Left colon (tissue), 2 donors: ENCODE measurements at regions not wholly inside any gene's neighbourhood (a gene's known extent, or its start where the extent isn't known, plus 50 kb on each side); places are given as distances from the start of the nearest gene placed in this dataset.

Experiments
- ATAC-seq: fragments of 200-7000 bp; cut with Tn5 transposase; one replicate; pipeline ENCODE4 v1.9.1; 2020; ENCODE audit warnings: mild to moderate bottlenecking, moderate library complexity
- DNase-seq, 2 donors: peaks; one replicate each; pipeline ENCODE4 v3.0.0-alpha.2; 2020
- intact Hi-C, 2 donors: fragments of 100-400 bp; cut with DNase I in 1 of 2; cut with micrococcal nuclease in 1 of 2; formaldehyde crosslinking; loops; one replicate each; pipeline versions ENCODE4 v1.11.2 to v1.14.0; 2022; cut with DNase I, micrococcal nuclease
- donor health status: DM: no; HTN: no; CAD: no.
- donor health status: DM: yes; HTN: yes; CAD: no.

GRCh38 chr7:25857376-25858067 lies 294.5 kb upstream of the NFE2L3 start:
- DNase-seq (peak; percentile 82 to 88), ATAC-seq (peak; percentile 45)
- intact Hi-C loops: loop anchor here in 1 of 2 donors (10.0 kb wide), 1 partner anchor 1317 kb away; the partner anchor contains the start of gene HOXA10

- intact Hi-C loops: loop anchor here in 1 of 2 donors (10.0 kb wide), 1 partner anchor 1317 kb away; the partner anchor contains the start of gene HOXA10
- DNase-seq (no peak), ATAC-seq (no peak)
Observed at GRCh38 chr7:25858200-25858524, 293.8 kb upstream of the NFE2L3 start.

- no peak for ATAC-seq
- intact Hi-C loops: loop anchor here in 1 of 2 donors (10.0 kb wide), 1 partner anchor 1316 kb away; the partner anchor contains the start of gene HOXA10
- DNase-seq: peak; percentile 51 to 57
Observed at GRCh38 chr7:25858525-25859411, 293.2 kb upstream of the NFE2L3 start.

- no peak for DNase-seq
- intact Hi-C loops: loop anchor here in 1 of 2 donors (10.0 kb wide), 1 partner anchor 1315 kb away; the partner anchor contains the start of gene HOXA10
- no peak for ATAC-seq
Observed at GRCh38 chr7:25859412-25860274, 292.4 kb upstream of the NFE2L3 start.

- ATAC-seq (no peak), DNase-seq (no peak)
- intact Hi-C loops: no loop called here
Observed at GRCh38 chr7:25860275-25861163, 291.5 kb upstream of the NFE2L3 start.

GRCh38 chr7:25861164-25861496 lies 290.9 kb upstream of the NFE2L3 start:
- intact Hi-C loops: no loop called here
- DNase-seq: no peak

GRCh38 chr7:25861601-25862260 lies 290.3 kb upstream of the NFE2L3 start:
- intact Hi-C loops: no loop called here
- DNase-seq (no peak), ATAC-seq (no peak)

More at GRCh38 chr7:25861164-25861496, 290.9 kb upstream of the NFE2L3 start:
- no peak for ATAC-seq

GRCh38 chr7:25862261-25863004 lies 289.6 kb upstream of the NFE2L3 start:
- peak; percentile 99 for DNase-seq
- peak; percentile 84 for ATAC-seq
- intact Hi-C loops: no loop called here

- intact Hi-C loops: no loop called here
- no peak for ATAC-seq
- no peak for DNase-seq
Observed at GRCh38 chr7:25863005-25863728, 288.8 kb upstream of the NFE2L3 start.

GRCh38 chr7:25863729-25864110 lies 288.3 kb upstream of the NFE2L3 start:
- no peak for DNase-seq
- no peak for ATAC-seq
- intact Hi-C loops: no loop called here

GRCh38 chr7:25864511-25864910 lies 287.5 kb upstream of the NFE2L3 start:
- no peak for ATAC-seq
- no peak for DNase-seq
- intact Hi-C loops: no loop called here

- ATAC-seq: no peak
- intact Hi-C loops: no loop called here
- no peak for DNase-seq
Observed at GRCh38 chr7:25864943-25865751, 286.9 kb upstream of the NFE2L3 start.

GRCh38 chr7:25868509-25868908 lies 283.5 kb upstream of the NFE2L3 start:
- DNase-seq (no peak), ATAC-seq (no peak)
- intact Hi-C loops: no loop called here

- no peak for DNase-seq
- intact Hi-C loops: no loop called here
- no peak for ATAC-seq
Observed at GRCh38 chr7:25870574-25870973, 281.4 kb upstream of the NFE2L3 start.

GRCh38 chr7:25876092-25876491 lies 275.9 kb upstream of the NFE2L3 start:
- ATAC-seq (no peak), DNase-seq (no peak)
- intact Hi-C loops: no loop called here
